Neural cell (in vitro differentiated cells): ENCODE measurements at regions not wholly inside any gene's neighbourhood (a gene's known extent, or its start where the extent isn't known, plus 50 kb on each side); places are given as distances from the start of the nearest gene placed in this dataset.

Source experiments
- CTCF ChIP-seq: fragments of 450-650 bp; IDR thresholded peaks from 2 replicates; pipeline ENCODE4 v1.5.1; 2014; ENCODE audit warnings: antibody characterized with exemption, mild to moderate bottlenecking, moderate library complexity; ENCODE audit not compliant: poor library complexity, severe bottlenecking
- POLR2AphosphoS5 ChIP-seq: IDR thresholded peaks from 2 replicates; pipeline ENCODE4 v1.6.1; 2012
- RAD21 ChIP-seq: fragments of 450-650 bp; conservative IDR thresholded peaks from 2 replicates; pipeline ENCODE4 v1.6.1; 2014; ENCODE audit warnings: antibody characterized with exemption, mild to moderate bottlenecking, moderate library complexity

- TF ChIP-seq CTCF (no peak), RAD21 (no peak), POLR2AphosphoS5 (no peak)
These were observed 160.9 kb upstream of the CDH5 start for GRCh38 chr16:66205287-66206231.
